DMS153 treated with DMSO at 0.1 percent for 48 hours (cell line): ENCODE measurements at regions not wholly inside any gene's neighbourhood (a gene's known extent, or its start where the extent isn't known, plus 50 kb on each side); places are given as distances from the start of the nearest gene placed in this dataset.

ENCODE experiments used
- DNase-seq: peaks from one replicate; lab custom pipeline; 2025; ENCODE audit not compliant: unreplicated experiment; lab: John Stamatoyannopoulos, UW

GRCh38 chr9:7894231-7894630, 94.7 kb upstream of the DMAC1 start:
- DNase-seq, result no peak

- no peak for DNase-seq
These were observed 93.4 kb upstream of the DMAC1 start for GRCh38 chr9:7892975-7893374.

GRCh38 chr9:7879551-7880245, 80.1 kb upstream of the DMAC1 start:
- DNase-seq, result no peak

GRCh38 chr9:7871977-7872730, 72.6 kb upstream of the DMAC1 start:
- no peak for DNase-seq

- no peak for DNase-seq
These were observed 69.8 kb upstream of the DMAC1 start for GRCh38 chr9:7869340-7869739.

GRCh38 chr9:7862170-7862569, 62.6 kb upstream of the DMAC1 start:
- DNase-seq, result no peak

GRCh38 chr9:7861086-7861485, 61.5 kb upstream of the DMAC1 start:
- DNase-seq, result no peak

GRCh38 chr9:7860335-7860709, 60.7 kb upstream of the DMAC1 start:
- DNase-seq, result no peak

GRCh38 chr9:7859701-7860334, 60.2 kb upstream of the DMAC1 start:
- no peak for DNase-seq

GRCh38 chr9:7858166-7858565, 58.6 kb upstream of the DMAC1 start:
- DNase-seq, result no peak

GRCh38 chr9:7854763-7855162, 55.2 kb upstream of the DMAC1 start:
- DNase-seq, result no peak
